CD4-positive, alpha-beta T cell treated with Interleukin-10 for 1 hour (primary cell): ENCODE measurements at regions not wholly inside any gene's neighbourhood (a gene's known extent, or its start where the extent isn't known, plus 50 kb on each side); places are given as distances from the start of the nearest gene placed in this dataset.
A peak's percentile ranks its signal among the peaks of the same experiment; 100 is the strongest.
"Not testable (repeated sequence)": the region's sequence is repeated elsewhere in the genome, so short reads cannot be mapped to it uniquely, and the experiment has no call there.

Experiments used
- DNase-seq: peaks from one replicate; pipeline ENCODE4 v3.0.0-alpha.2; 2020

GRCh38 chrX:13380211-13380610, 60.4 kb upstream of the ATXN3L start:
- DNase-seq = no peak

- DNase-seq = peak; percentile 29
Measured at GRCh38 chrX:13378562-13379518, 59.0 kb upstream of the ATXN3L start.

GRCh38 chrX:13377550-13377934, 57.7 kb upstream of the ATXN3L start:
- DNase-seq = no peak

GRCh38 chrX:13376857-13377549, 57.1 kb upstream of the ATXN3L start:
- no peak for DNase-seq

- not testable (repeated sequence) for DNase-seq
Measured at GRCh38 chrX:13375596-13375995, 55.7 kb upstream of the ATXN3L start.

- DNase-seq = no peak
Measured at GRCh38 chrX:13374364-13374763, 54.5 kb upstream of the ATXN3L start.

- DNase-seq = no peak
Measured at GRCh38 chrX:13373431-13374187, 53.8 kb upstream of the ATXN3L start.

- DNase-seq = no peak
Measured at GRCh38 chrX:13373027-13373426, 53.2 kb upstream of the ATXN3L start.

GRCh38 chrX:13372203-13372980, 52.5 kb upstream of the ATXN3L start:
- no peak for DNase-seq

GRCh38 chrX:13371186-13371585, 51.3 kb upstream of the ATXN3L start:
- DNase-seq = no peak

- no peak for DNase-seq
Measured at GRCh38 chrX:13370713-13371112, 50.9 kb upstream of the ATXN3L start.
